Ovary (tissue), 7 donors: ENCODE measurements at regions not wholly inside any gene's neighbourhood (a gene's known extent, or its start where the extent isn't known, plus 50 kb on each side); places are given as distances from the start of the nearest gene placed in this dataset.
"Not testable (repeated sequence)": the region's sequence is repeated elsewhere in the genome, so short reads cannot be mapped to it uniquely, and the experiment has no call there.

ENCODE experiments used
- DNase-seq, 5 donors: peaks; one replicate each; pipeline ENCODE4 v3.0.0-alpha.2; 2019 to 2020
- H3K27ac ChIP-seq, 2 donors: fragments of 200-600 bp; one replicate each; pipeline versions ENCODE4 v1.5.1 to v1.8.0; 2019 to 2022
- H3K27me3 ChIP-seq: fragments of 200-600 bp; one replicate; pipeline ENCODE4 v1.8.0; 2022
- H3K36me3 ChIP-seq: fragments of 200-600 bp; sonication (generic); one replicate; pipeline ENCODE4 v1.5.1; 2019
- H3K4me1 ChIP-seq: one replicate; pipeline ENCODE4 v1.8.1; 2013; ENCODE audit warnings: mild to moderate bottlenecking, moderate library complexity; ENCODE audit not compliant: insufficient read depth
- H3K4me3 ChIP-seq: fragments of 200-600 bp; sonication (generic); one replicate; pipeline ENCODE4 v1.5.1; 2017
- H3K9me3 ChIP-seq, 2 donors: fragments of 200-600 bp in 1 of 2; sonication (generic) in 1 of 2; one replicate each; pipeline versions ENCODE4 v1.5.1 to v1.8.1; 2013 to 2019; ENCODE audit warnings: mild to moderate bottlenecking in 1 of 2, moderate library complexity in 1 of 2
- CTCF ChIP-seq, 3 donors: fragments of 450-650 bp in 2 of 3; fragments of 200-600 bp in 1 of 3; IDR thresholded peaks; one replicate each; pipeline versions ENCODE4 v1.5.1 to v1.8.0; 2016 to 2022; ENCODE audit warnings: antibody characterized with exemption in 3 of 3, mild to moderate bottlenecking in 1 of 3
- EP300 ChIP-seq: sonication (generic); formaldehyde crosslinking; IDR thresholded peaks from one replicate; pipeline ENCODE4 v1.6.1; 2017; ENCODE audit warnings: antibody characterized with exemption
- POLR2A ChIP-seq: fragments of 450-650 bp; IDR thresholded peaks from one replicate; pipeline ENCODE4 v1.6.1; 2017; ENCODE audit warnings: antibody characterized with exemption, mild to moderate bottlenecking, moderate library complexity
- WGBS, 3 donors: extraction: QIAGEN DNeasy Blood & Tissue Kit in 1 of 3; methylation state at CpG; one replicate each; pipeline versions ENCODE4 v1.1.5 to v1.1.7; 2013 to 2017; 5-methylcytosine and 5-hydroxymethylcytosine counted together
- intact Hi-C, 4 donors: fragments of 100-400 bp; cut with DNase I; formaldehyde crosslinking; loops; one replicate each; pipeline versions ENCODE4 v1.11.0 to v1.15.1; 2022 to 2023
- donor health status: DM: no; HTN: no; CAD: no; lungs with moderate emphysema.
- donor health status: DM: no; HTN: no; CAD: no.
- donor health status: Bipolar disorder and iron deficiency.
- donor health status: DM: no; HTN: no; CAD: no.
- donor health status: DM: yes; HTN: yes; CAD: no.

GRCh38 chr10:35993591-35994515 lies 351.8 kb upstream of the FZD8 start:
- Histone ChIP-seq H3K4me1 (no peaks in the 10 kb centered on the region), H3K27me3 (no peaks in the 10 kb centered on the region), H3K4me3 (no peak overlapping the region), H3K9me3 (no peaks in the 10 kb centered on the region), H3K36me3 (no peaks in the 10 kb centered on the region), H3K27ac (no peak overlapping the region)
- TF ChIP-seq POLR2A, result no peak
- no peak for TF ChIP-seq EP300
- no peak for TF ChIP-seq CTCF (IDR thresholded peaks at IDR 0.05)
- 66 to 78% (median 78%) methylated on average over 8 of the region's 8 CpGs for WGBS, 3 donors
- DNase-seq, result no peak
- intact Hi-C loops, result no loop called here

GRCh38 chr10:35992107-35992506 lies 350.0 kb upstream of the FZD8 start:
- Histone ChIP-seq H3K9me3 (no peaks in the 10 kb centered on the region), H3K36me3 (no peaks in the 10 kb centered on the region), H3K27ac (no peak overlapping the region), H3K4me3 (no peak overlapping the region), H3K4me1 (no peaks in the 10 kb centered on the region), H3K27me3 (no peaks in the 10 kb centered on the region)
- no peak for DNase-seq
- intact Hi-C loops, result no loop called here
- TF ChIP-seq EP300 (no peak), CTCF (IDR thresholded peaks at IDR 0.05) (no peak), POLR2A (no peak)

- intact Hi-C loops, result no loop called here
- H3K27ac ChIP-seq, result no peak overlapping the region
Observed at GRCh38 chr10:35986756-35987502, 344.8 kb upstream of the FZD8 start.

GRCh38 chr10:35979116-35979515 lies 337.0 kb upstream of the FZD8 start:
- H3K4me3 ChIP-seq, result no peak overlapping the region
- H3K36me3 ChIP-seq, result no peaks in the 10 kb centered on the region
- no peaks in the 10 kb centered on the region for H3K4me1 ChIP-seq
- DNase-seq, result no peak
- intact Hi-C loops, result no loop called here
- H3K9me3 ChIP-seq, result no peaks in the 10 kb centered on the region
- TF ChIP-seq POLR2A (no peak), EP300 (no peak), CTCF (IDR thresholded peaks at IDR 0.05) (no peak)
- WGBS, 3 donors, result 43 to 51% (median 49%) methylated on average over 2 of the region's 2 CpGs
- no peaks in the 10 kb centered on the region for H3K27me3 ChIP-seq
- H3K27ac ChIP-seq, result no peak overlapping the region

More at GRCh38 chr10:35986756-35987502, 344.8 kb upstream of the FZD8 start:
- TF ChIP-seq POLR2A, result no peak
- TF ChIP-seq EP300, result no peak
- no peak for TF ChIP-seq CTCF (IDR thresholded peaks at IDR 0.05)
- DNase-seq, result no peak
- Histone ChIP-seq H3K4me3 (no peak overlapping the region), H3K36me3 (no peaks in the 10 kb centered on the region), H3K9me3 (no peaks in the 10 kb centered on the region), H3K4me1 (no peaks in the 10 kb centered on the region), H3K27me3 (no peaks in the 10 kb centered on the region)
- 9 to 25% (median 10%) methylated on average over 7 of the region's 7 CpGs for WGBS, 3 donors

- WGBS, 3 donors, result 73 to 80% (median 73%) methylated on average over 5 of the region's 5 CpGs
- intact Hi-C loops, H3K4me1 ChIP-seq, DNase-seq, H3K36me3 ChIP-seq, H3K9me3 ChIP-seq, H3K27ac ChIP-seq, H3K4me3 ChIP-seq, H3K27me3 ChIP-seq: not testable (repeated sequence)
Observed at GRCh38 chr10:35973912-35974591, 332.0 kb upstream of the FZD8 start.
